Peyer's patch (tissue), 4 donors: ENCODE measurements at regions not wholly inside any gene's neighbourhood (a gene's known extent, or its start where the extent isn't known, plus 50 kb on each side); places are given as distances from the start of the nearest gene placed in this dataset.

ENCODE experiments used
- DNase-seq, 3 donors: peaks; one replicate each; pipeline ENCODE4 v3.0.0-alpha.2; 2017 to 2019
- H3K27ac ChIP-seq, 4 donors: fragments of 200-600 bp; sonication (generic); one replicate each; pipeline ENCODE4 v1.5.1; 2016 to 2019
- H3K27me3 ChIP-seq, 2 donors: fragments of 200-600 bp; sonication (generic); one replicate each; pipeline ENCODE4 v1.5.1; 2019
- H3K36me3 ChIP-seq, 3 donors: fragments of 200-600 bp; sonication (generic); one replicate each; pipeline ENCODE4 v1.5.1; 2016 to 2019
- H3K4me1 ChIP-seq, 4 donors: fragments of 200-600 bp; sonication (generic); one replicate each; pipeline ENCODE4 v1.5.1; 2016 to 2019
- H3K4me3 ChIP-seq, 4 donors: fragments of 200-600 bp; sonication (generic); 1 replicate in 3 of 4; 2 replicates in 1 of 4; pipeline ENCODE4 v1.5.1; 2016 to 2019; ENCODE audit warnings: mild to moderate bottlenecking in 1 of 4
- H3K9me3 ChIP-seq, 4 donors: fragments of 200-600 bp; sonication (generic); one replicate each; pipeline ENCODE4 v1.5.1; 2016 to 2019; ENCODE audit warnings: mild to moderate bottlenecking in 1 of 4
- CTCF ChIP-seq, 6 experiments: fragments of 450-650 bp in 4 of 6; fragments of 200-600 bp in 2 of 6; sonication (generic) in 1 of 6; IDR thresholded peaks; one replicate each; pipeline ENCODE4 v1.5.1; 2017 to 2019; ENCODE audit warnings: antibody characterized with exemption in 6 of 6, mild to moderate bottlenecking in 3 of 6, moderate library complexity in 1 of 6
- POLR2A ChIP-seq, 2 donors: fragments of 450-650 bp; IDR thresholded peaks; one replicate each; pipeline ENCODE4 v1.5.1; 2017; ENCODE audit warnings: antibody characterized with exemption in 2 of 2, mild to moderate bottlenecking in 2 of 2, moderate library complexity in 2 of 2

DNA sequence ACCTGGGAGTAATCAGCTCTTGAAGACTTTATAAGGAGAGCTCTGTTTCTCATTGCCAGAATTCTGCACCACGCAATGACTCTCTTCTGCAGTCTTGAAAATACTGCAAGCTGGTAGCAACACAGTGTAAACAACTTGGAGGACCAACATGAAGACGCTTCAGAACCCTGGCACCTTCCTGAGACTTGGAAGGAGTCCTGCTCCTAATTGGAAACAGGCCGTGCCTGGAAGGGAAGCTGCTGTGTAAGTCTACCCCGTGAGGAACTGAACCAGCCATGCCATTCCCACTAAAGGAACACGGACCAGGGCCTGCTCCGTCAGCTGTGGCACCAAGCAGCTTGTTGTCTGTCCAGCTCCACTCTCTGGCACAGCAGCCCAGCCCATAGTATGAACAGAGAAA is 171.1 kb downstream of the PAX3 start:
- no peaks in the 10 kb centered on the region for H3K4me1 ChIP-seq
- no peak overlapping the region for H3K4me3 ChIP-seq
- no peak for DNase-seq
- no peak overlapping the region for H3K27ac ChIP-seq
- no peaks in the 10 kb centered on the region for H3K9me3 ChIP-seq
- H3K36me3 ChIP-seq: no peaks in the 10 kb centered on the region
- H3K27me3 ChIP-seq: no peaks in the 10 kb centered on the region
- TF ChIP-seq CTCF (IDR thresholded peaks at IDR 0.05) (no peak), POLR2A (IDR thresholded peaks at IDR 0.05) (no peak)

DNA sequence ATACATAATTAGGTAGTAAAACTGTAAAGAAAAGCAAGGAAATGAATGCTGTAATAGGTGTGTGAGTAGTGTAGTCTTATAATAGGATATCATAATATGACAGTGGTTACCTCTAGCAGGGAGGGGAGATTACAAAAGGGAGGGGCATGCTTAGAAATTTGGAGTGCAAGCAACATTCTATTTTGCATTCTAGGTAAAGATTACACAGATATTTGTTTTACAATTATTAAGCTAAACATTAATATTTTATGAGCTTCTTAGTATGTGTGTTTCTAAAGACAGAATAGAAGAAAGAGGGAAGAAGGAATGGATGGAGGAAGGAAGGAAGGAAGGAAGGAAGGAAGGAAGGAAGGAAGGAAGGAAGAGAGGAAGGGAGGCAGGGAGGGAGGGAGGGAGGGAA is 177.9 kb downstream of the PAX3 start:
- Histone ChIP-seq H3K9me3 (no peaks in the 10 kb centered on the region), H3K4me3 (no peak overlapping the region), H3K27ac (no peak overlapping the region), H3K4me1 (no peaks in the 10 kb centered on the region), H3K27me3 (no peaks in the 10 kb centered on the region), H3K36me3 (no peaks in the 10 kb centered on the region)
- TF ChIP-seq CTCF (IDR thresholded peaks at IDR 0.05) (no peak), POLR2A (IDR thresholded peaks at IDR 0.05) (no peak)
- no peak for DNase-seq

GRCh38 chr2:222115296-222115695 is 183.5 kb downstream of the PAX3 start:
- Histone ChIP-seq H3K27ac (no peak overlapping the region), H3K27me3 (no peaks in the 10 kb centered on the region), H3K9me3 (no peaks in the 10 kb centered on the region), H3K4me1 (no peaks in the 10 kb centered on the region), H3K4me3 (no peak overlapping the region), H3K36me3 (no peaks in the 10 kb centered on the region)
- TF ChIP-seq POLR2A (IDR thresholded peaks at IDR 0.05) (no peak), CTCF (IDR thresholded peaks at IDR 0.05) (no peak)
- DNase-seq: no peak

- no peak for DNase-seq
- Histone ChIP-seq H3K27me3 (no peaks in the 10 kb centered on the region), H3K4me3 (no peak overlapping the region), H3K9me3 (no peaks in the 10 kb centered on the region), H3K36me3 (no peaks in the 10 kb centered on the region), H3K4me1 (no peaks in the 10 kb centered on the region), H3K27ac (no peak overlapping the region)
- TF ChIP-seq POLR2A (IDR thresholded peaks at IDR 0.05) (no peak), CTCF (IDR thresholded peaks at IDR 0.05) (no peak)
Measured at GRCh38 chr2:222108957-222109585, 189.7 kb downstream of the PAX3 start.

- no peak overlapping the region for H3K4me3 ChIP-seq
- TF ChIP-seq POLR2A (IDR thresholded peaks at IDR 0.05) (no peak), CTCF (IDR thresholded peaks at IDR 0.05) (no peak)
- no peaks in the 10 kb centered on the region for H3K36me3 ChIP-seq
- no peaks in the 10 kb centered on the region for H3K9me3 ChIP-seq
- H3K27me3 ChIP-seq: no peaks in the 10 kb centered on the region
- no peak overlapping the region for H3K27ac ChIP-seq
- no peak for DNase-seq
- H3K4me1 ChIP-seq: no peaks in the 10 kb centered on the region
Measured at GRCh38 chr2:222108497-222108896, 190.3 kb downstream of the PAX3 start.

DNA sequence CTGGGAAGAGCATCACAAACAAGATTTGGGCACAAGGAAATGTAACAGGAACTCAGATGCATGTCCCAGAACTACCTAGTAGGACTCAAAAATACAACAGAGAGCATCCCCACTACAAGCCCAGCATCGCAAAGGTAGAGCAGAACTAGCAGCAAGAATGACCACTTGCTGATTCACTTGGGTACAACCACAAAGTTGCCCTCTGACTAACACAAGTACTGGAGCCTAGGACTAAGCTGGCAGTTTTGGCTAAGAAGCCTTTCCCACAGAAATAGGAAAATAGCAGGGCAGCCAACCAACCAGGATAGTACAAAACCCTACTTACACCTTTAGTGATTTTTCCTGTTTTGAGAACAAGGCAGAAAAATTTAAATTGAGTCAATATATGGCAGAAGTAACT is 193.8 kb downstream of the PAX3 start:
- Histone ChIP-seq H3K27me3 (no peaks in the 10 kb centered on the region), H3K4me3 (no peak overlapping the region), H3K4me1 (no peaks in the 10 kb centered on the region), H3K9me3 (no peaks in the 10 kb centered on the region), H3K27ac (no peak overlapping the region), H3K36me3 (no peaks in the 10 kb centered on the region)
- no peak for DNase-seq
- TF ChIP-seq POLR2A (IDR thresholded peaks at IDR 0.05) (no peak), CTCF (IDR thresholded peaks at IDR 0.05) (no peak)
